ENCODE measurements at regions not wholly inside any gene's neighbourhood (a gene's known extent, or its start where the extent isn't known, plus 50 kb on each side); places are given as distances from the start of the nearest gene placed in this dataset.
A peak's percentile ranks its signal among the peaks of the same experiment; 100 is the strongest.

DNA sequence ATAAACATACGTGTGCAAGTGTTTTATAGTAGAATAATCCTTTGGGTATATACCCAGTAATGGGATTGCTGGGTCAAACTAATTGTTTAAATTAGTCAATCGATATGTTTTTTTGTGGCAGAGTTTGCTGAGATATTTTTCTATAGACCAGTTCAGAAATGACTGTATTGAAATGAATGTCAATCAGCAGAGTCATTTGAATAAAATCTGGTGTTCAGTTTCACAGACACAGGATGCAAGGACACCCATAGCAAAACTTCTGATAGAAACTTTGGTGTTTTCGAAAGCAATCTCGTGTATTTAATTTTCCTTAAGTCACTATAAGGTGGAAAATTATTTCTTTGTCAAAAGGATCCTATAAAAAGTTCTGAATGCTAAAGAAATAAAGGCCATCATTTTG is 434.4 kb downstream of the RAP2B start:
- Histone ChIP-seq H2BK12ac (ENCODE audit: low read length) (no peak overlapping the region), H3K36me3 (replicated peaks in 1 of 2; ENCODE audit: control insufficient read depth in 2 of 2, insufficient read depth in 2 of 2, low read length in 2 of 2) (no peaks in the 10 kb centered on the region), H2BK5ac (ENCODE audit: low read length) (no peak overlapping the region), H3K14ac (ENCODE audit: low read length) (no peak overlapping the region), H3K4ac (ENCODE audit: low read length) (no peak overlapping the region), H3K79me1 (ENCODE audit: low read depth, low read length) (no peaks in the 10 kb centered on the region), H3K18ac (ENCODE audit: low read length) (no peak overlapping the region), H3K4me2 (ENCODE audit: insufficient read depth, low read length, poor library complexity, severe bottlenecking) (no peak overlapping the region), H3K4me1 (ENCODE audit: control insufficient read depth in 2 of 2, insufficient read depth in 1 of 2, low read depth in 1 of 2, low read length in 2 of 2) (no peaks in the 10 kb centered on the region), H3K27me3 (ENCODE audit: control insufficient read depth in 3 of 3, insufficient read depth in 3 of 3, low read depth in 1 of 3, low read length in 3 of 3) (no peaks in the 10 kb centered on the region), H3K27ac (replicated peaks; ENCODE audit: low read length) (no peak overlapping the region), H3K23ac (ENCODE audit: low read depth, low read length, poor library complexity) (no peak overlapping the region), H4K8ac (ENCODE audit: low read depth, low read length) (no peak overlapping the region), H3K9me3 (replicated peaks in 1 of 2; ENCODE audit: control insufficient read depth in 2 of 2, insufficient read depth in 1 of 2, low read depth in 1 of 2, low read length in 2 of 2) (no peaks in the 10 kb centered on the region), H2BK120ac (ENCODE audit: low read depth, low read length) (no peak overlapping the region), H2BK15ac (ENCODE audit: low read length) (no peak overlapping the region), H3K9ac (ENCODE audit: low read depth, low read length, poor library complexity) (no peak overlapping the region), H2AK5ac (ENCODE audit: low read depth, low read length) (no peak overlapping the region), H3K4me3 (ENCODE audit: low read length in 2 of 2) (no peak overlapping the region), H4K91ac (ENCODE audit: low read depth, low read length, poor library complexity) (no peak overlapping the region), H2AFZ (ENCODE audit: low read length) (no peak overlapping the region)
- no CpG with 5 or more reads among the region's 4 CpGs for WGBS, 2 donors (ENCODE audit: extremely low coverage in 2 of 2, insufficient read length in 2 of 2, insufficient replicate concordance in 1 of 2)
- no peak for DNase-seq (ENCODE audit: low spot score)

DNA sequence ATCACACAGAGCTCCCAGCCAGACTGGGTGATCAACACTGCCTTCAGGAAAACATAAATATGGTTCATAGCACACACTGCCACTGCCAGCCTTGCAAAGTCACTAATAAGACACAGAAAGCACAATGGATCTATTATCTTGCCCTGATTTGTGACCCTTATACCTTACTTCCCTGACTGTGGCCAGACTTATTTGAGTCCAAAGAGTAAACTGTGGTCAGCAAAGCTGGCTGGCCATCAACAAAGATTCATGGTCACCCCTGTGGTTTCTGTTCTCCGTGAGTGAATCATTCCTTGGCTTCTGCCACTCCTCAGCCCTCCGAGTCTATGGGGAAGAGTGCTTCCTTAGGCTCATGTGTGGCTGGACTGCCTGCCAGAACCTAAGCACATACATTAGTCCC is 437.7 kb downstream of the RAP2B start:
- Histone ChIP-seq H2BK12ac (ENCODE audit: low read length) (no peak overlapping the region), H3K18ac (ENCODE audit: low read length) (no peak overlapping the region), H3K4ac (ENCODE audit: low read length) (no peak overlapping the region), H3K14ac (ENCODE audit: low read length) (no peak overlapping the region), H3K27me3 (ENCODE audit: control insufficient read depth in 3 of 3, insufficient read depth in 3 of 3, low read depth in 1 of 3, low read length in 3 of 3) (no peaks in the 10 kb centered on the region), H2BK15ac (ENCODE audit: low read length) (no peak overlapping the region), H3K4me2 (ENCODE audit: insufficient read depth, low read length, poor library complexity, severe bottlenecking) (no peak overlapping the region), H3K79me1 (ENCODE audit: low read depth, low read length) (no peaks in the 10 kb centered on the region), H3K23ac (ENCODE audit: low read depth, low read length, poor library complexity) (no peak overlapping the region), H3K4me1 (ENCODE audit: control insufficient read depth in 2 of 2, insufficient read depth in 1 of 2, low read depth in 1 of 2, low read length in 2 of 2) (no peaks in the 10 kb centered on the region), H2BK5ac (ENCODE audit: low read length) (no peak overlapping the region), H3K36me3 (replicated peaks in 1 of 2; ENCODE audit: control insufficient read depth in 2 of 2, insufficient read depth in 2 of 2, low read length in 2 of 2) (no peaks in the 10 kb centered on the region), H2AFZ (ENCODE audit: low read length) (no peak overlapping the region), H3K27ac (replicated peaks; ENCODE audit: low read length) (no peak overlapping the region), H3K9me3 (replicated peaks in 1 of 2; ENCODE audit: control insufficient read depth in 2 of 2, insufficient read depth in 1 of 2, low read depth in 1 of 2, low read length in 2 of 2) (no peaks in the 10 kb centered on the region), H2AK5ac (ENCODE audit: low read depth, low read length) (no peak overlapping the region), H4K8ac (ENCODE audit: low read depth, low read length) (no peak overlapping the region), H3K9ac (ENCODE audit: low read depth, low read length, poor library complexity) (no peak overlapping the region), H3K4me3 (ENCODE audit: low read length in 2 of 2) (no peak overlapping the region), H4K91ac (ENCODE audit: low read depth, low read length, poor library complexity) (no peak overlapping the region), H2BK120ac (ENCODE audit: low read depth, low read length) (no peak overlapping the region)
- no peak for DNase-seq (ENCODE audit: low spot score)
- no CpG with 5 or more reads among the region's 2 CpGs for WGBS, 2 donors (ENCODE audit: extremely low coverage in 2 of 2, insufficient read length in 2 of 2, insufficient replicate concordance in 1 of 2)

DNA sequence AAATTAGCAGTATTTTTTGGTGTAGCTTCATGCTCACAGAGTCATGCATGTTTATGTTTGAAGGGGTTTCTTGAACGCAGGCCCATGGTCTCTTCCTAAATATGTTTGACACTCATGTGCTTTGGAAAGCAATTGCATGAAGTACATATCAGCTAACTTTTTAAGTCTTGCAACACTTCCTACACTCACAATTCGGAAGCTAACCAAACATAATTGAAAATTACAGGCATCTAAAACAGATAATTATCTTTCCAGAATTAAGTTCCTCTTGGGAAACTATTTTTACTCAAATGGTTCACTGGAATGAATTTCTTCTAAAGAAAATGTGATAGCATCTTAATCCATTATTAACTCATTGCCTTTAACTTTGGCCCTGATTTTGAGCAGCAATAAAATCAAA is 438.9 kb downstream of the RAP2B start:
- Histone ChIP-seq H3K9me3 (replicated peaks in 1 of 2; ENCODE audit: control insufficient read depth in 2 of 2, insufficient read depth in 1 of 2, low read depth in 1 of 2, low read length in 2 of 2) (no peaks in the 10 kb centered on the region), H3K27ac (replicated peaks; ENCODE audit: low read length) (no peak overlapping the region), H3K9ac (ENCODE audit: low read depth, low read length, poor library complexity) (no peak overlapping the region), H2AFZ (ENCODE audit: low read length) (no peak overlapping the region), H3K18ac (ENCODE audit: low read length) (no peak overlapping the region), H2BK12ac (ENCODE audit: low read length) (no peak overlapping the region), H3K4me2 (ENCODE audit: insufficient read depth, low read length, poor library complexity, severe bottlenecking) (no peak overlapping the region), H2BK120ac (ENCODE audit: low read depth, low read length) (no peak overlapping the region), H3K36me3 (replicated peaks in 1 of 2; ENCODE audit: control insufficient read depth in 2 of 2, insufficient read depth in 2 of 2, low read length in 2 of 2) (no peaks in the 10 kb centered on the region), H3K4me3 (ENCODE audit: low read length in 2 of 2) (no peak overlapping the region), H3K27me3 (ENCODE audit: control insufficient read depth in 3 of 3, insufficient read depth in 3 of 3, low read depth in 1 of 3, low read length in 3 of 3) (no peaks in the 10 kb centered on the region), H2AK5ac (ENCODE audit: low read depth, low read length) (no peak overlapping the region), H3K14ac (ENCODE audit: low read length) (no peak overlapping the region), H4K8ac (ENCODE audit: low read depth, low read length) (no peak overlapping the region), H2BK5ac (ENCODE audit: low read length) (no peak overlapping the region), H4K91ac (ENCODE audit: low read depth, low read length, poor library complexity) (no peak overlapping the region), H2BK15ac (ENCODE audit: low read length) (no peak overlapping the region), H3K4ac (ENCODE audit: low read length) (no peak overlapping the region), H3K4me1 (ENCODE audit: control insufficient read depth in 2 of 2, insufficient read depth in 1 of 2, low read depth in 1 of 2, low read length in 2 of 2) (no peaks in the 10 kb centered on the region), H3K79me1 (ENCODE audit: low read depth, low read length) (no peaks in the 10 kb centered on the region), H3K23ac (ENCODE audit: low read depth, low read length, poor library complexity) (no peak overlapping the region)
- no CpG with 5 or more reads among the region's 2 CpGs for WGBS, 2 donors (ENCODE audit: extremely low coverage in 2 of 2, insufficient read length in 2 of 2, insufficient replicate concordance in 1 of 2)
- no peak for DNase-seq (ENCODE audit: low spot score)

DNA sequence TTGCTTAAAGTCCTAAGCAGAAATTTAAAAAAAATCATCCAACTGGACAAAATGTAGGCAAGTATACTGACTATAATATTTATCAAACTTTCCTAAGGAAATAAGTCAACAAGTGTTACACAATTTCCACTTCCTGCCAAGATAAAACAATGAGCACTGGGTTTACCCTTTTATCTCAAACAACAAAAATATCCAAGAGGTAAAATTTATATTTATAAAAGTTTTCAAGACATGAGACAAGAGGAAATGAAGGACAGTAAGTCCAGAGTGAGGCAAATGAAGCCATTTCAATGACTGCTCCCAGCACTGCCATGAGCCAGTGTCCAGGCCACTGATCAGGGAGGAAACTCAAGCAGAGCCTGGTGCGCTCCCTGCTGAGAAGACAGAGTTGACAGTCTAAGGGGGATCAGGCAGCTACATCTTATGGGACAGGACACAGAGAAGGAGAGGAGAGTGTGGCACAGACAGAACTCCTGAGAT is 439.4 kb downstream of the RAP2B start:
- Histone ChIP-seq H3K4ac (ENCODE audit: low read length) (no peak overlapping the region), H2AK5ac (ENCODE audit: low read depth, low read length) (no peak overlapping the region)
- no CpG with 5 or more reads among the region's 1 CpG for whole genome bisulfite sequencing, 2 donors (ENCODE audit: extremely low coverage in 2 of 2, insufficient read length in 2 of 2, insufficient replicate concordance in 1 of 2)

More for the DNA sequence above, 439.4 kb downstream of the RAP2B start:
- no peak overlapping the region for H3K27ac ChIP-seq (replicated peaks; ENCODE audit: low read length)
- H3K18ac ChIP-seq (ENCODE audit: low read length), result no peak overlapping the region
- H2BK12ac ChIP-seq (ENCODE audit: low read length), result no peak overlapping the region
- H3K4me2 ChIP-seq (ENCODE audit: insufficient read depth, low read length, poor library complexity, severe bottlenecking), result no peak overlapping the region
- H4K8ac ChIP-seq (ENCODE audit: low read depth, low read length), result no peak overlapping the region
- no peak overlapping the region for H4K91ac ChIP-seq (ENCODE audit: low read depth, low read length, poor library complexity)
- no peaks in the 10 kb centered on the region for H3K4me1 ChIP-seq (ENCODE audit: control insufficient read depth in 2 of 2, insufficient read depth in 1 of 2, low read depth in 1 of 2, low read length in 2 of 2)
- DNase-seq (ENCODE audit: low spot score), result no peak
- H3K36me3 ChIP-seq (replicated peaks in 1 of 2; ENCODE audit: control insufficient read depth in 2 of 2, insufficient read depth in 2 of 2, low read length in 2 of 2), result no peaks in the 10 kb centered on the region
- no peaks in the 10 kb centered on the region for H3K9me3 ChIP-seq (replicated peaks in 1 of 2; ENCODE audit: control insufficient read depth in 2 of 2, insufficient read depth in 1 of 2, low read depth in 1 of 2, low read length in 2 of 2)
- H3K9ac ChIP-seq (ENCODE audit: low read depth, low read length, poor library complexity), result no peak overlapping the region
- H2BK5ac ChIP-seq (ENCODE audit: low read length), result no peak overlapping the region
- H3K79me1 ChIP-seq (ENCODE audit: low read depth, low read length), result no peaks in the 10 kb centered on the region
- H3K27me3 ChIP-seq (ENCODE audit: control insufficient read depth in 3 of 3, insufficient read depth in 3 of 3, low read depth in 1 of 3, low read length in 3 of 3), result no peaks in the 10 kb centered on the region
- H3K23ac ChIP-seq (ENCODE audit: low read depth, low read length, poor library complexity), result no peak overlapping the region
- no peak overlapping the region for H3K4me3 ChIP-seq (ENCODE audit: low read length in 2 of 2)
- no peak overlapping the region for H2BK120ac ChIP-seq (ENCODE audit: low read depth, low read length)
- no peak overlapping the region for H2BK15ac ChIP-seq (ENCODE audit: low read length)
- no peak overlapping the region for H3K14ac ChIP-seq (ENCODE audit: low read length)
- H2AFZ ChIP-seq (ENCODE audit: low read length), result peak overlapping the region; percentile 32
